K562 (cell line): ENCODE measurements at regions not wholly inside any gene's neighbourhood (a gene's known extent, or its start where the extent isn't known, plus 50 kb on each side); places are given as distances from the start of the nearest gene placed in this dataset.

ENCODE experiments used
- ATAC-seq: fragments of 200-7000 bp; cut with Tn5 transposase; 3 replicates; pipeline ENCODE4 v1.9.1; 2020; ENCODE audit warnings: moderate library complexity
- BruUV-seq: library from RNA; stranded (reverse); fragments of 400-500 nt; replicated peaks from 2 replicates; lab custom pipeline; 2021; lab: Mats Ljungman, UMichigan
- CTCF ChIA-PET: fragments of 300-600 bp; formaldehyde crosslinking; extraction: SDS; loops from one replicate; lab custom pipeline; 2021; ENCODE audit warnings: low intra/inter-chr PET ratio; lab: Yijun Ruan, JAX
- POLR2A ChIA-PET: fragments of 300-600, 350-650 bp; sonication (Branson Sonifier 250); formaldehyde crosslinking; extraction: SDS; loops from one replicate; lab custom pipeline; 2021; ENCODE audit warnings: antibody characterized with exemption, inconsistent platforms; lab: Yijun Ruan, JAX
- DNase-seq, 4 experiments: peaks; one replicate each; pipeline versions ENCODE4 v3.0.0 to v3.0.0-alpha.2; 2011 to 2018; ENCODE audit warnings: low spot score in 3 of 4, mixed read lengths in 3 of 4; ENCODE audit errors: extremely low read depth in 1 of 4
- FAIRE-seq: peaks from 2 replicates; lab custom pipeline; 2011; peaks lifted over from hg19 to GRCh38; lab: Jason Lieb, UNC
- H2AFZ ChIP-seq: 2 replicates; pipeline ENCODE4 v1.6.0; 2011; ENCODE audit warnings: low read depth, low read length, control low read depth, inconsistent platforms
- H3K27ac ChIP-seq: fragments of 200-600 bp; 3 replicates; pipeline ENCODE4 v1.8.0; 2011; ENCODE audit warnings: low read depth, mild to moderate bottlenecking, control low read depth, inconsistent platforms, low read length, moderate library complexity, mixed read lengths; ENCODE audit errors: extremely low read depth
- H3K27me3 ChIP-seq, 2 experiments: fragments of 300-600 bp in 1 of 2; 2 replicates in 1 of 2; 3 replicates in 1 of 2; pipeline versions ENCODE4 v1.6.0 to v1.8.0; 2011; ENCODE audit warnings: inconsistent platforms in 2 of 2, low read length in 2 of 2, mild to moderate bottlenecking in 1 of 2, mixed read lengths in 1 of 2, moderate library complexity in 1 of 2; ENCODE audit not compliant: control insufficient read depth in 2 of 2, insufficient read depth in 2 of 2
- H3K36me3 ChIP-seq: fragments of 300-600 bp; 3 replicates; pipeline ENCODE4 v1.8.0; 2011; ENCODE audit warnings: mild to moderate bottlenecking, low read length, inconsistent platforms; ENCODE audit not compliant: control insufficient read depth, insufficient read depth
- H3K4me1 ChIP-seq, 2 experiments: fragments of 200-600 bp in 1 of 2; replicated peaks in 1 of 2; 2 replicates in 1 of 2; 3 replicates in 1 of 2; pipeline versions ENCODE4 v1.5.1 to v1.8.0; 2011; ENCODE audit warnings: inconsistent platforms in 2 of 2, low read length in 2 of 2, mild to moderate bottlenecking in 1 of 2, mixed read lengths in 1 of 2, moderate library complexity in 1 of 2; ENCODE audit not compliant: control insufficient read depth in 2 of 2, insufficient read depth in 2 of 2
- H3K4me2 ChIP-seq: 2 replicates; pipeline ENCODE4 v1.6.1; 2011; ENCODE audit warnings: low read length, control low read depth, inconsistent platforms, mixed read lengths; ENCODE audit not compliant: insufficient read depth
- H3K4me3 ChIP-seq: fragments of 200-600 bp; sonication (generic), shearing (Covaris generic); 2 replicates; pipeline ENCODE4 v1.5.1; 2016; ENCODE audit warnings: control low read depth, inconsistent platforms
- H3K79me2 ChIP-seq: fragments of 200-600 bp; 3 replicates; pipeline ENCODE4 v1.8.0; 2011; ENCODE audit warnings: low read length, inconsistent platforms; ENCODE audit not compliant: control insufficient read depth, insufficient read depth
- H3K9ac ChIP-seq, 2 experiments: 2 replicates each; pipeline versions ENCODE4 v1.6.0 to v1.6.1; 2011; ENCODE audit warnings: low read depth in 2 of 2, low read length in 2 of 2, control low read depth in 1 of 2, inconsistent platforms in 1 of 2, mild to moderate bottlenecking in 1 of 2, mixed read lengths in 1 of 2; ENCODE audit not compliant: insufficient read depth in 1 of 2
- H3K9me1 ChIP-seq: one replicate; pipeline ENCODE4 v1.6.0; 2011; ENCODE audit warnings: inconsistent platforms, mild to moderate bottlenecking, low read length, moderate library complexity; ENCODE audit not compliant: control insufficient read depth, insufficient read depth
- H3K9me3 ChIP-seq: replicated peaks from 2 replicates; pipeline ENCODE4 v1.5.1; 2011; ENCODE audit warnings: low read depth, low read length, inconsistent platforms; ENCODE audit not compliant: control insufficient read depth, insufficient read depth
- H4K20me1 ChIP-seq: replicated peaks from 2 replicates; pipeline ENCODE4 v1.6.1; 2011; ENCODE audit warnings: low read length, inconsistent platforms, mixed read lengths; ENCODE audit not compliant: control insufficient read depth, insufficient read depth
- CEBPG ChIP-seq, 3 experiments: fragments of 200-800 bp in 1 of 3; sonication (Bioruptor generic) in 1 of 3; sonication (generic) in 1 of 3; formaldehyde crosslinking in 1 of 3; IDR thresholded peaks in 2 of 3; conservative IDR thresholded peaks in 1 of 3; 2 replicates each; pipeline versions ENCODE4 v1.6.1 to v1.8.0; 2016 to 2022; ENCODE audit warnings: missing compliant biosample characterization in 2 of 3, missing genetic modification characterization in 2 of 3, mild to moderate bottlenecking in 1 of 3, missing genetic modification reagents in 1 of 3
- CSDE1 ChIP-seq, 2 experiments: fragments of 450-650 bp; IDR thresholded peaks; 2 replicates each; pipeline ENCODE4 v1.6.1; 2016; ENCODE audit warnings: mild to moderate bottlenecking in 1 of 2
- FOS ChIP-seq: IDR thresholded peaks from 3 replicates; pipeline ENCODE4 v1.6.1; 2011; ENCODE audit not compliant: insufficient read length; ENCODE audit errors: extremely low read depth
- FOXK1 ChIP-seq: sonication (generic); formaldehyde crosslinking; IDR thresholded peaks from 2 replicates; pipeline ENCODE4 v1.8.0; 2022; ENCODE audit warnings: missing genetic modification reagents, mild to moderate bottlenecking, borderline replicate concordance
- IRF2 ChIP-seq: sonication (generic); formaldehyde crosslinking; IDR thresholded peaks from 2 replicates; pipeline ENCODE4 v1.8.1; 2022; ENCODE audit warnings: mild to moderate bottlenecking, missing genetic modification reagents
- PHB ChIP-seq: fragments of 250-450 bp; sonication (Bioruptor Pico); IDR thresholded peaks from 2 replicates; pipeline ENCODE4 v1.5.0; 2021
- POLR2H ChIP-seq: IDR thresholded peaks from 2 replicates; pipeline ENCODE4 v1.6.1; 2016; ENCODE audit warnings: missing genetic modification characterization, low read depth, mild to moderate bottlenecking, control low read depth, missing compliant biosample characterization, moderate library complexity
- PRPF4 ChIP-seq: fragments of 200-400 bp; formaldehyde crosslinking; IDR thresholded peaks from one replicate; pipeline ENCODE4 v1.6.1; 2017; ENCODE audit warnings: low read length, low read depth, mild to moderate bottlenecking; ENCODE audit not compliant: insufficient read depth, poor library complexity, severe bottlenecking
- RUNX1 ChIP-seq: sonication (generic); IDR thresholded peaks from 2 replicates; pipeline ENCODE4 v1.6.1; 2016; ENCODE audit warnings: antibody characterized with exemption, low read depth
- SMAD2 ChIP-seq: fragments of 150-350 bp; IDR thresholded peaks from 2 replicates; pipeline ENCODE4 v1.6.1; 2014; ENCODE audit warnings: low read depth, mild to moderate bottlenecking, low read length
- SREBF2 ChIP-seq: sonication (generic); formaldehyde crosslinking; IDR thresholded peaks from 2 replicates; pipeline ENCODE4 v1.4.0; 2020; ENCODE audit warnings: mild to moderate bottlenecking, missing genetic modification reagents
- TEAD4 ChIP-seq, 2 experiments: sonication (generic) in 1 of 2; formaldehyde crosslinking in 1 of 2; IDR thresholded peaks; 2 replicates each; pipeline versions ENCODE4 v1.6.1 to v1.8.0; 2012 to 2022; ENCODE audit warnings: borderline replicate concordance in 1 of 2, inconsistent platforms in 1 of 2, low read length in 1 of 2, mild to moderate bottlenecking in 1 of 2, missing genetic modification reagents in 1 of 2
- YBX1 ChIP-seq: fragments of 450-650 bp; IDR thresholded peaks from 2 replicates; pipeline ENCODE4 v1.7.1; 2016; ENCODE audit warnings: mild to moderate bottlenecking
- YY1 ChIP-seq, 3 experiments: IDR thresholded peaks; 2 replicates each; pipeline ENCODE4 v1.6.1; 2011; ENCODE audit warnings: low read length in 2 of 3, mild to moderate bottlenecking in 2 of 3, moderate library complexity in 2 of 3, borderline replicate concordance in 1 of 3, control low read depth in 1 of 3, low read depth in 1 of 3; ENCODE audit not compliant: insufficient read depth in 3 of 3, insufficient replicate concordance in 2 of 3, control insufficient read depth in 1 of 3, insufficient read length in 1 of 3; ENCODE audit errors: extremely low read depth in 1 of 3
- ZC3H8 ChIP-seq: fragments of 450-650 bp; IDR thresholded peaks from 2 replicates; pipeline ENCODE4 v1.6.1; 2017
- ZKSCAN8 ChIP-seq: fragments of 200-800 bp; sonication (Bioruptor generic); IDR thresholded peaks from 2 replicates; pipeline ENCODE4 v1.6.1; 2016; ENCODE audit warnings: missing genetic modification characterization, missing compliant biosample characterization
- ZNF408 ChIP-seq: fragments of 250-450 bp; sonication (Bioruptor Pico); IDR thresholded peaks from 2 replicates; pipeline ENCODE4 v1.4.0; 2020; ENCODE audit warnings: low read depth, mild to moderate bottlenecking, moderate library complexity
- WGBS: fragments of 100-300 bp; shearing (Covaris generic); methylation state at CpG from one replicate; pipeline ENCODE4 v1.1.6; 2016; ENCODE audit warnings: low coverage, mixed read lengths; ENCODE audit not compliant: insufficient coverage; ENCODE audit errors: missing lambda C conversion rate; 5-methylcytosine and 5-hydroxymethylcytosine counted together
- in situ Hi-C: fragments of 300-500 bp; cut with MboI; formaldehyde crosslinking; loops from 4 replicates; pipeline ENCODE4 v1.15.0; 2018; ENCODE audit warnings: inconsistent platforms, mixed read lengths
- intact Hi-C: fragments of 100-400 bp; cut with micrococcal nuclease; formaldehyde crosslinking; loops from 2 replicates; pipeline ENCODE4 v1.14.2; 2022

DNA sequence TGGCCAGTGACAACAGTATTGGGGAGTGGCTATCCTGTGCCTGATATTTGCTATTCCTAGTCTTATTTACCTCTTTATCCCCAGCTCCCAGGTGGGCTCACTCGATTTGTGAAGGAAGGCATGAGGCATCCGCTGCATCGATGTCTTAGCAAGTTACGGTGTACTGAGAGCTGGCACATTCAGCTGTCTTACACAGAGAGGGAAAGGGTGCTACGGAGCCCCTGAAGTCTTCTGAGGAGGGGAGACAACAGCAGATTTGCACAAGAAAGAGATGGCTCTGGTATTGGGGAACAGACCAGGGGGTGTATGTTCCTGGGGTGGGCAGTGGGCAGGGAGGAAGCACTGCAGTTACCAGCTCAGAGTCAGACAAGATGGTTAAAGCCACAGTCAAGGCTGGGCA lies 172.6 kb downstream of the FGF18 start:
- WGBS: 5% methylated on average over 5 of the region's 5 CpGs
- in situ Hi-C loops: no loop called here
- Histone ChIP-seq H3K79me2 (no peaks in the 10 kb centered on the region), H3K9me1 (no peaks in the 10 kb centered on the region), H3K27me3 (peaks cover 11 to 46% of the 10 kb centered on the region in 2 experiments), H3K4me2 (no peak overlapping the region), H3K4me3 (no peak overlapping the region), H3K36me3 (no peaks in the 10 kb centered on the region), H3K27ac (no peak overlapping the region), H2AFZ (no peak overlapping the region), H3K4me1 (no peaks in the 10 kb centered on the region), H3K9ac (no peak overlapping the region), H4K20me1 (peaks cover 9% of the 10 kb centered on the region; the same call in 1 of the 2 replicates), H3K9me3 (no peaks in the 10 kb centered on the region)
- ChIA-PET POLR2A (interaction anchor here (0.6 to 1.1 kb wide), 3 partner anchors 36 to 168 kb away, joined by 3 read pairs; no protein-coding TSS in a partner anchor), CTCF (no interaction called here)
- DNase-seq (no peak), ATAC-seq (no peak), FAIRE-seq (no peak)
- BruUV-seq: no TSS peak
- no peak for TF ChIP-seq TEAD4 (IDR thresholded peaks at IDR 0.05; ENCODE audit: low read length)
- no peak for TF ChIP-seq TEAD4 (CRISPR knock-in tag; IDR thresholded peaks at IDR 0.05; ENCODE audit: borderline replicate concordance)
- no peak for TF ChIP-seq ZKSCAN8 (CRISPR knock-in tag)
- TF ChIP-seq FOXK1: no peak
- no peak for TF ChIP-seq CEBPG (CRISPR knock-in tag; IDR thresholded peaks at IDR 0.05)
- TF ChIP-seq CEBPG (tag; conservative IDR thresholded peaks at IDR 0.05 in 1 of 2, IDR thresholded peaks at IDR 0.05 in 1 of 2): no peak
- TF ChIP-seq SMAD2: no peak
- intact Hi-C loops: no loop called here

DNA sequence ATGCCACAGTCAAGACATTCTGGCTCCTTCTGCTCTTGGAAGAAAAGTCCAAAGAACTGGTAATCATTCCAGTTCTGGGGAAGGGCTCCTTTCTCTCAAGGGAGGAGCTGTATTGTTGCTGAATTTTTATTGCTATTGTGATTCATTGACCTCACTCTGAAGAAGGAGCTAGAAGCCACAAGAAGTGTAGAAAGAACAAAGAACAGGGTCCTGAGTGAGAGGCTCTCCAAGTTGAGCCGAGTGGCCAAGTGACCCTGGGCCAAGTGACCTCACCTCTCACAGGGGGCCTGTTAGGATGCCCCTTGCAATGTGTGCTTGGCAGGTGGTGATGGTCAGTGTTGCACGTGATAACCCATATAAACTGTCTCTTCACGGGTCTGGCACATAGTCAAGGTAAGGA lies 173.3 kb downstream of the FGF18 start:
- Histone ChIP-seq H3K4me1 (no peaks in the 10 kb centered on the region), H3K4me3 (no peak overlapping the region), H3K9me3 (no peaks in the 10 kb centered on the region), H3K79me2 (no peaks in the 10 kb centered on the region), H3K27ac (no peak overlapping the region), H3K9ac (no peak overlapping the region), H4K20me1 (peaks cover 9% of the 10 kb centered on the region; the same call in 1 of the 2 replicates), H3K27me3 (peaks cover 11 to 47% of the 10 kb centered on the region in 2 experiments), H3K36me3 (no peaks in the 10 kb centered on the region), H3K4me2 (no peak overlapping the region), H3K9me1 (no peaks in the 10 kb centered on the region), H2AFZ (no peak overlapping the region)
- no peak for DNase-seq
- no TSS peak for BruUV-seq
- no peak for FAIRE-seq
- 3% methylated on average over 3 of the region's 3 CpGs for WGBS
- TF ChIP-seq YBX1 (no peak), ZC3H8 (no peak), RUNX1 (no peak), PHB (CRISPR knock-in tag) (no peak), POLR2H (tag) (no peak), FOS (no peak), CSDE1 (IDR thresholded peaks at IDR 0.05) (no peak), SREBF2 (CRISPR knock-in tag) (no peak), ZNF408 (CRISPR knock-in tag) (no peak), IRF2 (CRISPR knock-in tag) (no peak), YY1 (IDR thresholded peaks at IDR 0.05; ENCODE audit: borderline replicate concordance in 1 of 3, control insufficient read depth in 1 of 3, extremely low read depth in 1 of 3, insufficient read depth in 3 of 3, insufficient read length in 1 of 3, insufficient replicate concordance in 2 of 3, low read depth in 1 of 3, low read length in 2 of 3) (no peak), PRPF4 (no peak)
- intact Hi-C loops: no loop called here
- in situ Hi-C loops: no loop called here
- ATAC-seq: no peak
- POLR2A ChIA-PET: interaction anchor here (0.6 to 1.1 kb wide), 2 partner anchors 154 to 169 kb away, joined by 3 read pairs; no protein-coding TSS in a partner anchor
- CTCF ChIA-PET: no interaction called here
